A673 (cell line): ENCODE measurements at regions not wholly inside any gene's neighbourhood (a gene's known extent, or its start where the extent isn't known, plus 50 kb on each side); places are given as distances from the start of the nearest gene placed in this dataset.

Experiments used
- BruUV-seq: library from RNA; stranded (reverse); fragments of 400-500 nt; replicated peaks from 2 replicates; lab custom pipeline; 2021; lab: Mats Ljungman, UMichigan
- CTCF ChIA-PET: fragments of 300-600 bp; sonication (Branson Sonifier 250); formaldehyde crosslinking; loops from one replicate; lab custom pipeline; 2022; ENCODE audit warnings: antibody characterized with exemption; lab: Charles Lee
- POLR2A ChIA-PET: fragments of 300-600 bp; sonication (Branson Sonifier 250); formaldehyde crosslinking; loops from one replicate; lab custom pipeline; 2022; ENCODE audit warnings: antibody characterized with exemption; ENCODE audit not compliant: low non-redundant PET; lab: Charles Lee
- DNase-seq: peaks from one replicate; pipeline ENCODE4 v3.0.0-alpha.2; 2015; ENCODE audit warnings: low spot score
- H3K27ac ChIP-seq: fragments of 200-600 bp; sonication (generic); 2 replicates; pipeline ENCODE4 v1.5.1; 2016; ENCODE audit warnings: mixed run types, low read depth, mild to moderate bottlenecking, mixed read lengths, antibody characterized with exemption, low read length; ENCODE audit not compliant: poor library complexity, severe bottlenecking
- H3K27me3 ChIP-seq: fragments of 200-600 bp; sonication (generic); replicated peaks from 2 replicates; pipeline ENCODE4 v1.6.1; 2017; ENCODE audit warnings: mixed run types, low read depth, mild to moderate bottlenecking, mixed read lengths, antibody characterized with exemption, low read length; ENCODE audit not compliant: insufficient read depth, poor library complexity
- H3K36me3 ChIP-seq: fragments of 200-600 bp; sonication (generic); 2 replicates; pipeline ENCODE4 v1.6.1; 2016; ENCODE audit warnings: mixed run types, mild to moderate bottlenecking, mixed read lengths, antibody characterized with exemption, low read length; ENCODE audit not compliant: insufficient read depth, poor library complexity, severe bottlenecking
- H3K4me1 ChIP-seq: fragments of 200-600 bp; sonication (generic); 2 replicates; pipeline ENCODE4 v1.6.1; 2017; ENCODE audit warnings: mixed run types, mild to moderate bottlenecking, mixed read lengths, antibody characterized with exemption, low read length; ENCODE audit not compliant: insufficient read depth, poor library complexity, severe bottlenecking
- H3K4me3 ChIP-seq: fragments of 200-600 bp; sonication (generic); 2 replicates; pipeline ENCODE4 v1.5.1; 2016; ENCODE audit warnings: low read depth, mixed run types, mild to moderate bottlenecking, mixed read lengths, low read length; ENCODE audit not compliant: poor library complexity, severe bottlenecking
- H3K9me3 ChIP-seq: fragments of 200-600 bp; sonication (generic); 2 replicates; pipeline ENCODE4 v1.6.1; 2016; ENCODE audit warnings: mixed run types, low read depth, mild to moderate bottlenecking, mixed read lengths, antibody characterized with exemption, low read length; ENCODE audit not compliant: poor library complexity, severe bottlenecking
- EZH2 ChIP-seq: fragments of 200-600 bp; sonication (generic); IDR thresholded peaks from 2 replicates; pipeline ENCODE4 v1.6.1; 2017; ENCODE audit warnings: borderline replicate concordance, low read depth, mild to moderate bottlenecking, mixed read lengths, antibody characterized with exemption, low read length; ENCODE audit not compliant: poor library complexity, severe bottlenecking
- intact Hi-C: fragments of 100-400 bp; cut with micrococcal nuclease; formaldehyde crosslinking; loops from one replicate; pipeline ENCODE4 v1.10.0; 2022; ENCODE audit not compliant: unreplicated experiment
- TF ChIP-seq, protein P1 (sequence below): fragments of 300-800, 200-600 bp; sonication (generic); conservative IDR thresholded peaks from 2 replicates; pipeline ENCODE4 v1.5.1; 2017; ENCODE audit warnings: low read depth, mild to moderate bottlenecking, antibody characterized with exemption, low read length, moderate library complexity, mixed read lengths

DNA sequence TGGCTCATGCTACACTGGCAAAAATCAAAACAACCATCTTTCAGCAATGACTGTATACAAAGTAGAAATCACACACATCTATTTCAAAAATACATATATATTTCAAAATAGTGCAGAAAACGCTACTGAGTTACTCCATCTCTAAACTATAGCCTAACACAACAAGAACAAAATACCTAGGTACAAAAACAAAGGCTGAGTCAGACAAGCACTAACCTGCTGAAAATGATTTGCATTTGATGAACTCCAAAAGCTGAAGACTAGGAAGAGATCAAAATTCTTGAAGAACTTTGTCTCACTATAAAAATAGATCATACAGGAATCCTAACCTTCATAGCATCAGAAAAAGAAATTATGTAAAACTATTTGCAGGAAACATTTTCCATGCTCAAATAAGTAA lies 381.6 kb downstream of the EFNB2 start:
- POLR2A ChIA-PET: no interaction called here

DNA sequence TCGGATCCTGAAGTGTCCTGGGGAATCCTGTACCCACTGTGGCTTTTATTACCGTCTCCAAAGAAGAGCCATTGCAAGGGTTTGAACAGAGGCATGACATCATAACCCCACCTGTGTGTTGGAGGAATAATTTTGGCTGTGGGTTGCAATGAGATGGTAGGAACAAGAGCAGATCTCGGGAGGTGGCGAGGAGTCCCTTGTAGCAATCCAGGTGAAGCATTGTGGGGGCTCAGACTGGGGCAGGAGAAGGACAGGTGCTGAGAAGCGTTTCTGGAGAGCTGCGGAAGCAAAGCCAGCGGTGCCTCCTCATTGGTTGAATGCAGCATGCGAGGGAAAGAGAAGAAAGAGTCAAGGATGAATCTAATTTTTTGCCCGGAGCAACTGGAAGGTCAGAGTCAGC lies 382.4 kb downstream of the EFNB2 start:
- ChIA-PET POLR2A (no interaction called here), CTCF (no interaction called here)
- intact Hi-C loops: no loop called here

More for the DNA sequence above, 381.6 kb downstream of the EFNB2 start:
- H3K4me1 ChIP-seq: no peaks in the 10 kb centered on the region
- no peak overlapping the region for H3K27ac ChIP-seq
- no TSS peak for BruUV-seq
- intact Hi-C loops: no loop called here
- no peaks in the 10 kb centered on the region for H3K9me3 ChIP-seq
- no peaks in the 10 kb centered on the region for H3K27me3 ChIP-seq
- CTCF ChIA-PET: no interaction called here
- no peak for DNase-seq
- H3K36me3 ChIP-seq: no peaks in the 10 kb centered on the region
- H3K4me3 ChIP-seq: no peak overlapping the region
- no peak for TF ChIP-seq EZH2
- TF ChIP-seq, protein P1, sequence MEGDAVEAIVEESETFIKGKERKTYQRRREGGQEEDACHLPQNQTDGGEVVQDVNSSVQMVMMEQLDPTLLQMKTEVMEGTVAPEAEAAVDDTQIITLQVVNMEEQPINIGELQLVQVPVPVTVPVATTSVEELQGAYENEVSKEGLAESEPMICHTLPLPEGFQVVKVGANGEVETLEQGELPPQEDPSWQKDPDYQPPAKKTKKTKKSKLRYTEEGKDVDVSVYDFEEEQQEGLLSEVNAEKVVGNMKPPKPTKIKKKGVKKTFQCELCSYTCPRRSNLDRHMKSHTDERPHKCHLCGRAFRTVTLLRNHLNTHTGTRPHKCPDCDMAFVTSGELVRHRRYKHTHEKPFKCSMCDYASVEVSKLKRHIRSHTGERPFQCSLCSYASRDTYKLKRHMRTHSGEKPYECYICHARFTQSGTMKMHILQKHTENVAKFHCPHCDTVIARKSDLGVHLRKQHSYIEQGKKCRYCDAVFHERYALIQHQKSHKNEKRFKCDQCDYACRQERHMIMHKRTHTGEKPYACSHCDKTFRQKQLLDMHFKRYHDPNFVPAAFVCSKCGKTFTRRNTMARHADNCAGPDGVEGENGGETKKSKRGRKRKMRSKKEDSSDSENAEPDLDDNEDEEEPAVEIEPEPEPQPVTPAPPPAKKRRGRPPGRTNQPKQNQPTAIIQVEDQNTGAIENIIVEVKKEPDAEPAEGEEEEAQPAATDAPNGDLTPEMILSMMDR: no peak

DNA sequence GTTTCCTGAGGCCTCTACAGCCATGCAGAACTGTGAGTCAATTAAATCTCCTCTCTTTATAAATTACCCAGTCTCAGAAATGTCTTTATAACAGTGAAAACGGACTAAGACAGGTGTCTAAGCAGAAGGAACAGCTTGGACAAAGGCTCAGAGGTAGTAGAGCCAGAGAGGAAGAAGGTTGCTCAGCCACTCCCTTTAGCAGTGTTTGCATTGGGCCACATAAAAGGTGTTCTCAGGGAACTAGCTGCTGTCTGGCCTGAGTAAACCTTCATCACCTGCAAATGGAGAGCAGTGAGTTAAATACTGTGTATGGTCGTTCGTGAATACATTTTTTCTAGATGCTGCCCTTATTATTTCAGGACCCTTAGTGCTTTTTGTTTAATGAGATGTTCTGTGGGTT lies 383.4 kb downstream of the EFNB2 start:
- DNase-seq: no peak
- intact Hi-C loops: no loop called here
- H3K4me3 ChIP-seq: no peak overlapping the region
- BruUV-seq: no TSS peak
- no peaks in the 10 kb centered on the region for H3K36me3 ChIP-seq
- ChIA-PET POLR2A (no interaction called here), CTCF (no interaction called here)
- H3K27me3 ChIP-seq: no peaks in the 10 kb centered on the region
- H3K9me3 ChIP-seq: no peaks in the 10 kb centered on the region
- no peaks in the 10 kb centered on the region for H3K4me1 ChIP-seq
- no peak for TF ChIP-seq EZH2
- TF ChIP-seq, protein P1: no peak
- no peak overlapping the region for H3K27ac ChIP-seq

More for the DNA sequence above, 382.4 kb downstream of the EFNB2 start:
- no TSS peak for BruUV-seq
- TF ChIP-seq, protein P1: no peak
- no peak for TF ChIP-seq EZH2
- no peak overlapping the region for H3K4me3 ChIP-seq
- no peak for DNase-seq
- H3K4me1 ChIP-seq: no peaks in the 10 kb centered on the region
- H3K36me3 ChIP-seq: no peaks in the 10 kb centered on the region
- H3K27me3 ChIP-seq: no peaks in the 10 kb centered on the region
- H3K27ac ChIP-seq: no peak overlapping the region
- H3K9me3 ChIP-seq: no peaks in the 10 kb centered on the region
